HCT116 (cell line): ENCODE measurements at regions not wholly inside any gene's neighbourhood (a gene's known extent, or its start where the extent isn't known, plus 50 kb on each side); places are given as distances from the start of the nearest gene placed in this dataset.

Experiments
- ATAC-seq: fragments of 200-7000 bp; cut with Tn5 transposase; 2 replicates; pipeline ENCODE4 v1.9.1; 2020; ENCODE audit warnings: mild to moderate bottlenecking, moderate library complexity
- BruUV-seq: library from RNA; stranded (reverse); fragments of 400-500 nt; replicated peaks from 2 replicates; lab custom pipeline; 2021; lab: Mats Ljungman, UMichigan
- CTCF ChIA-PET: fragments of 300-600 bp; sonication (Branson Sonifier 250); formaldehyde crosslinking; loops from one replicate; lab custom pipeline; 2021; ENCODE audit warnings: antibody characterized with exemption; lab: Charles Lee
- POLR2A ChIA-PET: fragments of 300-600, 350-600 bp; sonication (Branson Sonifier 250); formaldehyde crosslinking; loops from one replicate; lab custom pipeline; 2021; ENCODE audit warnings: antibody characterized with exemption; lab: Charles Lee
- RAD21 ChIA-PET, 2 experiments: fragments of 300-600 bp; sonication (Branson Sonifier 250); formaldehyde crosslinking; loops; one replicate each; lab custom pipeline; 2023; ENCODE audit warnings: low total read pairs in 2 of 2; ENCODE audit not compliant: uncharacterized antibody in 2 of 2, unreplicated experiment in 2 of 2, low non-redundant PET in 1 of 2; lab: Charles Lee
- DNase-seq: peaks from one replicate; pipeline ENCODE4 v3.0.0-alpha.2; 2010; ENCODE audit warnings: low read depth, low spot score
- H2AFZ ChIP-seq: fragments of 200-600 bp; shearing (Covaris generic), sonication (generic); 2 replicates; pipeline ENCODE4 v1.6.1; 2017; ENCODE audit warnings: low read depth, mixed run types, mixed read lengths, antibody characterized with exemption, low read length; ENCODE audit not compliant: poor library complexity, severe bottlenecking
- H3K27ac ChIP-seq: 2 replicates; pipeline ENCODE4 v1.5.1; 2012; ENCODE audit warnings: low read depth, low read length
- H3K27me3 ChIP-seq: fragments of 200-600 bp; sonication (generic); 2 replicates; pipeline ENCODE4 v1.6.1; 2016; ENCODE audit warnings: mixed run types, low read length, mixed read lengths; ENCODE audit not compliant: insufficient read depth
- H3K36me3 ChIP-seq, 2 experiments: fragments of 200-500 bp in 1 of 2; fragments of 200-600 bp in 1 of 2; sonication (Bioruptor generic) in 1 of 2; sonication (generic) in 1 of 2; 2 replicates each; pipeline versions ENCODE4 v1.5.1 to v1.6.1; 2014 to 2016; ENCODE audit warnings: low read length in 2 of 2, inconsistent platforms in 1 of 2, mixed read lengths in 1 of 2, mixed run types in 1 of 2; ENCODE audit not compliant: insufficient read depth in 2 of 2, control insufficient read depth in 1 of 2
- H3K4me1 ChIP-seq, 2 experiments: fragments of 200-600 bp in 1 of 2; sonication (generic) in 1 of 2; 2 replicates each; pipeline versions ENCODE4 v1.5.1 to v1.6.1; 2012 to 2017; ENCODE audit warnings: low read length in 2 of 2, inconsistent platforms in 1 of 2, mild to moderate bottlenecking in 1 of 2, mixed read lengths in 1 of 2, mixed run types in 1 of 2, moderate library complexity in 1 of 2; ENCODE audit not compliant: insufficient read depth in 2 of 2, control insufficient read depth in 1 of 2
- H3K4me2 ChIP-seq: fragments of 200-600 bp; sonication (generic); 2 replicates; pipeline ENCODE4 v1.6.1; 2017; ENCODE audit warnings: mixed run types, low read length, mixed read lengths
- H3K4me3 ChIP-seq, 2 experiments: fragments of 200-600 bp in 1 of 2; sonication (generic) in 1 of 2; replicated peaks in 1 of 2; 2 replicates each; pipeline ENCODE4 v1.5.1; 2011 to 2016; ENCODE audit warnings: low read length in 2 of 2, control low read depth in 1 of 2, low read depth in 1 of 2, mild to moderate bottlenecking in 1 of 2, mixed read lengths in 1 of 2, mixed run types in 1 of 2
- H3K79me2 ChIP-seq: fragments of 200-600 bp; sonication (generic); 2 replicates; pipeline ENCODE4 v1.6.1; 2017; ENCODE audit warnings: mild to moderate bottlenecking, mixed run types, low read length, moderate library complexity, mixed read lengths; ENCODE audit not compliant: insufficient read depth
- H3K9ac ChIP-seq: fragments of 200-600 bp; sonication (generic); 2 replicates; pipeline ENCODE4 v1.6.1; 2016; ENCODE audit warnings: low read length, mixed read lengths
- H3K9me2 ChIP-seq: fragments of 200-600 bp; sonication (generic), shearing (Covaris generic); 2 replicates; pipeline ENCODE4 v1.6.1; 2017; ENCODE audit warnings: mixed run types, mild to moderate bottlenecking, moderate library complexity; ENCODE audit not compliant: insufficient read depth
- H3K9me3 ChIP-seq, 2 experiments: fragments of 200-500 bp in 1 of 2; fragments of 200-600 bp in 1 of 2; sonication (Bioruptor generic) in 1 of 2; sonication (generic) in 1 of 2; 2 replicates each; pipeline ENCODE4 v1.6.1; 2014 to 2017; ENCODE audit warnings: low read length in 2 of 2, mixed read lengths in 2 of 2, inconsistent platforms in 1 of 2, low read depth in 1 of 2, mild to moderate bottlenecking in 1 of 2, mixed run types in 1 of 2, moderate library complexity in 1 of 2; ENCODE audit not compliant: control insufficient read depth in 1 of 2, insufficient read depth in 1 of 2
- H4K20me1 ChIP-seq: fragments of 200-600 bp; sonication (generic), shearing (Covaris generic); 2 replicates; pipeline ENCODE4 v1.6.1; 2017; ENCODE audit warnings: mixed run types, mild to moderate bottlenecking, moderate library complexity; ENCODE audit not compliant: insufficient read depth
- CBX3 ChIP-seq: IDR thresholded peaks from 2 replicates; pipeline ENCODE4 v1.6.1; 2012; ENCODE audit warnings: low read depth
- CEBPB ChIP-seq: IDR thresholded peaks from 2 replicates; pipeline ENCODE4 v1.6.1; 2012; ENCODE audit warnings: low read depth
- EGR1 ChIP-seq: IDR thresholded peaks from 2 replicates; pipeline ENCODE4 v1.6.1; 2012; ENCODE audit warnings: low read depth
- EZH2 ChIP-seq: fragments of 200-600 bp; sonication (generic); IDR thresholded peaks from 2 replicates; pipeline ENCODE4 v1.6.1; 2017; ENCODE audit warnings: antibody characterized with exemption, mixed run types
- FOSL1 ChIP-seq: IDR thresholded peaks from 2 replicates; pipeline ENCODE4 v1.6.1; 2012; ENCODE audit warnings: low read depth
- JUND ChIP-seq: IDR thresholded peaks from 2 replicates; pipeline ENCODE4 v1.6.1; 2012
- POLR2A ChIP-seq: IDR thresholded peaks from 2 replicates; pipeline ENCODE4 v1.7.0; 2011; ENCODE audit warnings: borderline replicate concordance; ENCODE audit not compliant: insufficient read depth, insufficient read length; ENCODE audit errors: extremely low read depth
- POLR2AphosphoS5 ChIP-seq: IDR thresholded peaks from 2 replicates; pipeline ENCODE4 v1.6.1; 2011; ENCODE audit warnings: mild to moderate bottlenecking, low read depth, low read length, moderate library complexity
- RAD21 ChIP-seq: IDR thresholded peaks from 2 replicates; pipeline ENCODE4 v1.6.1; 2012; ENCODE audit warnings: low read depth, mild to moderate bottlenecking
- REST ChIP-seq: IDR thresholded peaks from 2 replicates; pipeline ENCODE4 v1.6.1; 2012; ENCODE audit warnings: low read depth
- SIN3A ChIP-seq: IDR thresholded peaks from 2 replicates; pipeline ENCODE4 v1.6.1; 2012; ENCODE audit warnings: low read depth
- SP1 ChIP-seq: IDR thresholded peaks from 2 replicates; pipeline ENCODE4 v1.6.1; 2012; ENCODE audit warnings: low read depth
- SRF ChIP-seq: IDR thresholded peaks from 2 replicates; pipeline ENCODE4 v1.6.1; 2012; ENCODE audit warnings: low read depth
- YY1 ChIP-seq: IDR thresholded peaks from 2 replicates; pipeline ENCODE4 v1.6.1; 2011; ENCODE audit warnings: low read length, low read depth, moderate library complexity, mild to moderate bottlenecking; ENCODE audit not compliant: insufficient replicate concordance; ENCODE audit errors: extremely low read depth
- ZBTB33 ChIP-seq: IDR thresholded peaks from 2 replicates; pipeline ENCODE4 v1.6.1; 2011; ENCODE audit warnings: mild to moderate bottlenecking, low read length, moderate library complexity; ENCODE audit not compliant: insufficient replicate concordance; ENCODE audit errors: extremely low read depth
- ZFX ChIP-seq: fragments of 450-650 bp; IDR thresholded peaks from 2 replicates; pipeline ENCODE4 v1.6.1; 2017
- ZNF274 ChIP-seq: fragments of 200-500 bp; sonication (Bioruptor generic); IDR thresholded peaks from 2 replicates; pipeline ENCODE4 v1.6.1; 2014; ENCODE audit warnings: mild to moderate bottlenecking, low read depth, low read length, inconsistent platforms
- intact Hi-C: fragments of 100-400 bp; cut with micrococcal nuclease; formaldehyde crosslinking; loops from 2 replicates; pipeline ENCODE4 v1.10.0; 2022

GRCh38 chr12:73769337-73769736 lies 768.3 kb upstream of the ATXN7L3B start:
- no peaks in the 10 kb centered on the region for H3K27me3 ChIP-seq
- H2AFZ ChIP-seq: no peak overlapping the region
- no peaks in the 10 kb centered on the region for H3K36me3 ChIP-seq
- ChIA-PET RAD21 (no interaction called here), CTCF (no interaction called here), POLR2A (no interaction called here)
- H3K4me1 ChIP-seq: 0 out of 4 replicates have a peak, but pooled peaks cover 0 to 4% of the 10 kb centered on the region in 2 experiments
- intact Hi-C loops: no loop called here
- H3K9me3 ChIP-seq: no peaks in the 10 kb centered on the region
- ATAC-seq (no peak), DNase-seq (no peak)
- H3K9ac ChIP-seq: no peak overlapping the region
- BruUV-seq: no TSS peak
- H3K9me2 ChIP-seq: no peaks in the 10 kb centered on the region
- no peak overlapping the region for H3K4me3 ChIP-seq
- no peak overlapping the region for H3K27ac ChIP-seq
- H3K4me2 ChIP-seq: no peak overlapping the region
- no peaks in the 10 kb centered on the region for H4K20me1 ChIP-seq
- TF ChIP-seq ZFX (no peak), POLR2AphosphoS5 (no peak), SIN3A (no peak), REST (no peak), FOSL1 (no peak), EZH2 (no peak), ZBTB33 (no peak), SRF (no peak), YY1 (no peak), SP1 (no peak), JUND (no peak), ZNF274 (no peak), POLR2A (no peak), CEBPB (no peak), EGR1 (no peak), CBX3 (no peak), RAD21 (no peak)
- H3K79me2 ChIP-seq: no peaks in the 10 kb centered on the region
